ENCODE measurements at regions not wholly inside any gene's neighbourhood (a gene's known extent, or its start where the extent isn't known, plus 50 kb on each side); places are given as distances from the start of the nearest gene placed in this dataset.

GRCh38 chr6:126091466-126091865 is 105.1 kb downstream of the TRMT11 start:
- no peak for FAIRE-seq

GRCh38 chr6:126093108-126093507 is 106.8 kb downstream of the TRMT11 start:
- no peak for FAIRE-seq
- no peak for TF ChIP-seq CTCF (IDR thresholded peaks at IDR 0.05; ENCODE audit: borderline replicate concordance, extremely low read depth, insufficient read depth)
- intact Hi-C loops (cut with DNase I), result no loop called here

More at GRCh38 chr6:126091466-126091865, 105.1 kb downstream of the TRMT11 start:
- H3K4me1 ChIP-seq (ENCODE audit: control insufficient read depth in 2 of 3, insufficient read depth in 2 of 3, low read depth in 1 of 3, low read length in 3 of 3), result no peaks in the 10 kb centered on the region
- H3K9ac ChIP-seq (ENCODE audit: low read length in 3 of 3), result no peak overlapping the region
- no peaks in the 10 kb centered on the region for H3K27me3 ChIP-seq (ENCODE audit: control insufficient read depth, insufficient read depth, low read length)
- H3K27ac ChIP-seq (ENCODE audit: low read depth in 2 of 2, low read length in 2 of 2), result no peak overlapping the region
- no peak for TF ChIP-seq CTCF (IDR thresholded peaks at IDR 0.05; ENCODE audit: borderline replicate concordance, extremely low read depth, insufficient read depth)
- no peaks in the 10 kb centered on the region for H3K9me3 ChIP-seq (ENCODE audit: control insufficient read depth in 2 of 3, insufficient read depth in 1 of 3, low read length in 3 of 3)
- H3K4me3 ChIP-seq (ENCODE audit: low read length in 3 of 3), result no peak overlapping the region
- H3K36me3 ChIP-seq (ENCODE audit: control insufficient read depth in 2 of 3, insufficient read depth in 3 of 3, low read length in 3 of 3), result no peaks in the 10 kb centered on the region
- intact Hi-C loops (cut with DNase I), result no loop called here
- peak in 1 of 5 donors; percentile 22 for DNase-seq

DNA sequence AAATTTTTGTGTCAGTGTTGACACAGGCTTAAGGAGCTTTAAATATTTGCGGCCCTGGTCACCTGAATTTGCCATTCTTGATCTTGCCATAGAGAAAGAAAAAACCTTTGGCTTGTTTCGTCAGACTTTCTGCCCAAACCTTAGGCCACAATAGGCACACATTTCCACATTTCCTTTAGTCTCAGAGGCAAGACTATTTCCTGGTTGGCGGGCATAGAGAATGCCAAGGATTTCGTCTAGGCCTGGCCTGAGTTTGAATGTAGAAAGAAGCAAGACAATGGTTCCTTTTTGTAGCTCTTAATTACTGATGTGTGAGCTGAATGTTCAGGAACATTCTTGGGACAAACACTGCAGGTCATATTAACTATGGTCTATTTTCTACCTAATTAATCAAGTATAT is 108.1 kb downstream of the TRMT11 start:
- DNase-seq (no peak), FAIRE-seq (no peak)
- intact Hi-C loops (cut with DNase I), result no loop called here
- no peaks in the 10 kb centered on the region for H3K4me1 ChIP-seq (ENCODE audit: control insufficient read depth in 2 of 3, insufficient read depth in 2 of 3, low read depth in 1 of 3, low read length in 3 of 3)
- no peak overlapping the region for H3K27ac ChIP-seq (ENCODE audit: low read depth in 2 of 2, low read length in 2 of 2)
- no peak overlapping the region for H3K9ac ChIP-seq (ENCODE audit: low read length in 3 of 3)
- H3K27me3 ChIP-seq (ENCODE audit: control insufficient read depth, insufficient read depth, low read length), result no peaks in the 10 kb centered on the region
- H3K4me3 ChIP-seq (ENCODE audit: low read length in 3 of 3), result no peak overlapping the region
- no peaks in the 10 kb centered on the region for H3K36me3 ChIP-seq (ENCODE audit: control insufficient read depth in 2 of 3, insufficient read depth in 3 of 3, low read length in 3 of 3)
- TF ChIP-seq CTCF (IDR thresholded peaks at IDR 0.05; ENCODE audit: borderline replicate concordance, extremely low read depth, insufficient read depth), result no peak
- H3K9me3 ChIP-seq (ENCODE audit: control insufficient read depth in 2 of 3, insufficient read depth in 1 of 3, low read length in 3 of 3), result no peaks in the 10 kb centered on the region

More at GRCh38 chr6:126093108-126093507, 106.8 kb downstream of the TRMT11 start:
- Histone ChIP-seq H3K36me3 (ENCODE audit: control insufficient read depth in 2 of 3, insufficient read depth in 3 of 3, low read length in 3 of 3) (no peaks in the 10 kb centered on the region), H3K9me3 (ENCODE audit: control insufficient read depth in 2 of 3, insufficient read depth in 1 of 3, low read length in 3 of 3) (no peaks in the 10 kb centered on the region), H3K9ac (ENCODE audit: low read length in 3 of 3) (no peak overlapping the region), H3K4me1 (ENCODE audit: control insufficient read depth in 2 of 3, insufficient read depth in 2 of 3, low read depth in 1 of 3, low read length in 3 of 3) (no peaks in the 10 kb centered on the region), H3K4me3 (ENCODE audit: low read length in 3 of 3) (no peak overlapping the region), H3K27me3 (ENCODE audit: control insufficient read depth, insufficient read depth, low read length) (no peaks in the 10 kb centered on the region), H3K27ac (ENCODE audit: low read depth in 2 of 2, low read length in 2 of 2) (no peak overlapping the region)
- no peak for DNase-seq

GRCh38 chr6:126100386-126100785 is 114.0 kb downstream of the TRMT11 start:
- TF ChIP-seq CTCF (IDR thresholded peaks at IDR 0.05; ENCODE audit: borderline replicate concordance, extremely low read depth, insufficient read depth), result no peak
- H3K36me3 ChIP-seq (ENCODE audit: control insufficient read depth in 2 of 3, insufficient read depth in 3 of 3, low read length in 3 of 3), result peaks cover 0 to 6% (median 0%) of the 10 kb centered on the region in 3 donors
- no peaks in the 10 kb centered on the region for H3K9me3 ChIP-seq (ENCODE audit: control insufficient read depth in 2 of 3, insufficient read depth in 1 of 3, low read length in 3 of 3)
- H3K4me1 ChIP-seq (ENCODE audit: control insufficient read depth in 2 of 3, insufficient read depth in 2 of 3, low read depth in 1 of 3, low read length in 3 of 3), result no peaks in the 10 kb centered on the region
- no peak overlapping the region for H3K27ac ChIP-seq (ENCODE audit: low read depth in 2 of 2, low read length in 2 of 2)
- no peaks in the 10 kb centered on the region for H3K27me3 ChIP-seq (ENCODE audit: control insufficient read depth, insufficient read depth, low read length)
- DNase-seq, result no peak
- FAIRE-seq, result no peak
- no peak overlapping the region for H3K9ac ChIP-seq (ENCODE audit: low read length in 3 of 3)
- H3K4me3 ChIP-seq (ENCODE audit: low read length in 3 of 3), result no peak overlapping the region
- intact Hi-C loops (cut with DNase I), result no loop called here

All from kidney (tissue), 13 donors.